ENCODE measurements at regions not wholly inside any gene's neighbourhood (a gene's known extent, or its start where the extent isn't known, plus 50 kb on each side); places are given as distances from the start of the nearest gene placed in this dataset.

DNA sequence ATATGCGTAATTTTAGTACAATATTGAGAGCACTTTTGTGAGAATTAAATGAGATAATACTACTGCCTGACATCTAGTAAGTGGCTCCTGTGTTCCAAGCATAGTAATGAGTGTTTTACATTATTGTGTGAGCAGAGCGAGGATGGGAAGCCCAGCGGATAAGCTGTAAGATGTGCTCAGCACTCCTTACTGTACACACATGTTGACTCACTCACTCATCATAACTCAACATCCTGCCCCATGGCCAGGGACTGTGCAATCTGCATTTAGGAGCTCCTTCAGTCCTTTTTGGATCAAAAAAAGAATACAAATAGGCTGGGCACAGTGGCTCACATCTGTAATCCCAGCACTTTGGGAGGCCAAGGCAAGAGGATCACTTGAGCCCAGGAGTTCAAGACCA, 72.9 kb upstream of the NEBL start:
- TF ChIP-seq POLR2A (IDR thresholded peaks at IDR 0.05; ENCODE audit: control extremely low read depth in 1 of 2, low read depth in 2 of 2, low read length in 2 of 2) (no peak), CTCF (IDR thresholded peaks at IDR 0.05; ENCODE audit: control extremely low read depth in 1 of 3, insufficient read depth in 1 of 3, low read depth in 1 of 3, low read length in 3 of 3) (no peak), MAX (IDR thresholded peaks at IDR 0.05) (no peak)
